ENCODE measurements at regions not wholly inside any gene's neighbourhood (a gene's known extent, or its start where the extent isn't known, plus 50 kb on each side); places are given as distances from the start of the nearest gene placed in this dataset.

- H3K4me1 ChIP-seq (ENCODE audit: low read depth), result peaks cover 31% of the 10 kb centered on the region
- no peak for ATAC-seq
- H3K36me3 ChIP-seq (ENCODE audit: low read depth), result no peaks in the 10 kb centered on the region
- TF ChIP-seq CTCF (IDR thresholded peaks at IDR 0.05), result no peak
- no peak overlapping the region for H3K4me3 ChIP-seq
- no peak for DNase-seq
- H3K9me3 ChIP-seq, result peaks cover 5% of the 10 kb centered on the region
- intact Hi-C loops (cut with DNase I, micrococcal nuclease), result no loop called here
These were observed 58.5 kb upstream of the CTLA4 start for GRCh38 chr2:203809084-203809521.

- Histone ChIP-seq H3K36me3 (ENCODE audit: low read depth) (no peaks in the 10 kb centered on the region), H3K4me3 (no peak overlapping the region), H3K9me3 (peaks cover 4% of the 10 kb centered on the region), H3K4me1 (ENCODE audit: low read depth) (peaks cover 40% of the 10 kb centered on the region)
- DNase-seq (no peak), ATAC-seq (no peak)
- intact Hi-C loops (cut with DNase I, micrococcal nuclease), result loop anchor here in 1 of 2 donors (5.0 to 10.0 kb wide), 3 partner anchors 158 to 575 kb away; partner anchors contain the start of gene CYP20A1
- no peak for TF ChIP-seq CTCF (IDR thresholded peaks at IDR 0.05)
These were observed 57.5 kb upstream of the CTLA4 start for GRCh38 chr2:203809991-203810510.

- Histone ChIP-seq H3K9me3 (no peaks in the 10 kb centered on the region), H3K36me3 (ENCODE audit: low read depth) (no peaks in the 10 kb centered on the region), H3K4me3 (no peak overlapping the region), H3K4me1 (ENCODE audit: low read depth) (peaks cover 40% of the 10 kb centered on the region)
- intact Hi-C loops (cut with DNase I, micrococcal nuclease), result loop anchor here in 1 of 2 donors (5.0 to 10.0 kb wide), 3 partner anchors 159 to 577 kb away; partner anchors contain the start of gene CYP20A1
- ATAC-seq, result peak; percentile 90
- DNase-seq, result peak; percentile 87 to 94 (median 89)
- no peak for TF ChIP-seq CTCF (IDR thresholded peaks at IDR 0.05)
These were observed 55.9 kb upstream of the CTLA4 start for GRCh38 chr2:203811491-203812221.

GRCh38 chr2:203812294-203813221 lies 55.0 kb upstream of the CTLA4 start:
- Histone ChIP-seq H3K4me1 (ENCODE audit: low read depth) (peaks cover 40% of the 10 kb centered on the region), H3K9me3 (no peaks in the 10 kb centered on the region), H3K4me3 (no peak overlapping the region), H3K36me3 (ENCODE audit: low read depth) (no peaks in the 10 kb centered on the region)
- intact Hi-C loops (cut with DNase I, micrococcal nuclease), result loop anchor here in 1 of 2 donors (5.0 to 10.0 kb wide), 3 partner anchors 160 to 578 kb away; partner anchors contain the start of gene CYP20A1
- DNase-seq (no peak), ATAC-seq (peak; percentile 40)
- TF ChIP-seq CTCF (IDR thresholded peaks at IDR 0.05), result no peak

GRCh38 chr2:203813684-203814083 lies 53.9 kb upstream of the CTLA4 start:
- DNase-seq (no peak), ATAC-seq (no peak)
- Histone ChIP-seq H3K4me1 (ENCODE audit: low read depth) (peaks cover 40% of the 10 kb centered on the region), H3K36me3 (ENCODE audit: low read depth) (no peaks in the 10 kb centered on the region), H3K4me3 (no peak overlapping the region), H3K9me3 (no peaks in the 10 kb centered on the region)
- intact Hi-C loops (cut with DNase I, micrococcal nuclease), result loop anchor here in 1 of 2 donors (5.0 to 10.0 kb wide), 3 partner anchors 161 to 579 kb away; partner anchors contain the start of gene CYP20A1
- TF ChIP-seq CTCF (IDR thresholded peaks at IDR 0.05), result no peak
